Activated CD8-positive, alpha-beta T cell treated with anti-CD3 and anti-CD28 coated beads for 36 hours (primary cell): ENCODE measurements at regions not wholly inside any gene's neighbourhood (a gene's known extent, or its start where the extent isn't known, plus 50 kb on each side); places are given as distances from the start of the nearest gene placed in this dataset.

Experiments
- ATAC-seq: fragments of 200-7000 bp; cut with Tn5 transposase; one replicate; pipeline ENCODE4 v1.10.0; 2021; ENCODE audit warnings: mild to moderate bottlenecking, moderate library complexity
- CTCF ChIA-PET: fragments of 350-600 bp; sonication (Branson Sonifier 250); formaldehyde crosslinking; loops from one replicate; lab custom pipeline; 2021; ENCODE audit warnings: antibody characterized with exemption; lab: Charles Lee
- POLR2A ChIA-PET: fragments of 350-600 bp; sonication (Branson Sonifier 250); formaldehyde crosslinking; loops from one replicate; lab custom pipeline; 2021; ENCODE audit warnings: antibody characterized with exemption; lab: Charles Lee
- DNase-seq: peaks from one replicate; pipeline ENCODE4 v3.0.0-alpha.2; 2020
- H3K27ac Mint-ChIP-seq: one replicate; pipeline ENCODE4 v1.8.0; 2021; ENCODE audit warnings: mild to moderate bottlenecking, mixed read lengths
- H3K27me3 Mint-ChIP-seq: one replicate; pipeline ENCODE4 v1.8.0; 2021; ENCODE audit warnings: mixed read lengths
- H3K36me3 Mint-ChIP-seq: one replicate; pipeline ENCODE4 v1.8.0; 2021; ENCODE audit warnings: low read depth, mixed read lengths
- H3K4me1 Mint-ChIP-seq: one replicate; pipeline ENCODE4 v1.8.0; 2021; ENCODE audit warnings: low read depth, mixed read lengths
- H3K4me3 Mint-ChIP-seq: one replicate; pipeline ENCODE4 v1.8.0; 2021; ENCODE audit warnings: mild to moderate bottlenecking, moderate library complexity, mixed read lengths
- H3K9me3 Mint-ChIP-seq: one replicate; pipeline ENCODE4 v1.8.0; 2021; ENCODE audit warnings: mixed read lengths
- CTCF ChIP-seq: fragments of 200-600 bp; IDR thresholded peaks from one replicate; pipeline ENCODE4 v1.8.0; 2022; ENCODE audit warnings: antibody characterized with exemption, mild to moderate bottlenecking
- intact Hi-C: fragments of 100-400 bp; cut with micrococcal nuclease; formaldehyde crosslinking; loops from one replicate; pipeline ENCODE4 v1.10.0; 2022

- peaks cover 49% of the 10 kb centered on the region for H3K27me3 Mint-ChIP-seq
- H3K9me3 Mint-ChIP-seq = no peaks in the 10 kb centered on the region
- no peak overlapping the region for H3K27ac Mint-ChIP-seq
- no peaks in the 10 kb centered on the region for H3K36me3 Mint-ChIP-seq
- ATAC-seq (no peak), DNase-seq (no peak)
- TF ChIP-seq CTCF = no peak
- H3K4me3 Mint-ChIP-seq = no peak overlapping the region
- intact Hi-C loops = no loop called here
- ChIA-PET POLR2A (no interaction called here), CTCF (interaction anchor here (1.2 kb wide), 1 partner anchor 29 kb away, joined by 3 read pairs; no protein-coding TSS in a partner anchor)
- H3K4me1 Mint-ChIP-seq = peaks cover 20% of the 10 kb centered on the region
Observed at GRCh38 chr1:89460325-89460724, 64.3 kb upstream of the LRRC8B start.

GRCh38 chr1:89462250-89462649 lies 62.4 kb upstream of the LRRC8B start:
- H3K36me3 Mint-ChIP-seq = no peaks in the 10 kb centered on the region
- ATAC-seq (no peak), DNase-seq (no peak)
- ChIA-PET POLR2A (no interaction called here), CTCF (interaction anchor here (1.2 kb wide), 1 partner anchor 463 kb away, joined by 3 read pairs; no protein-coding TSS in a partner anchor)
- no peak overlapping the region for H3K27ac Mint-ChIP-seq
- H3K27me3 Mint-ChIP-seq = peaks cover 55% of the 10 kb centered on the region
- no peaks in the 10 kb centered on the region for H3K9me3 Mint-ChIP-seq
- H3K4me1 Mint-ChIP-seq = peaks cover 30% of the 10 kb centered on the region
- H3K4me3 Mint-ChIP-seq = no peak overlapping the region
- intact Hi-C loops = no loop called here
- no peak for TF ChIP-seq CTCF

GRCh38 chr1:89464008-89464407 lies 60.6 kb upstream of the LRRC8B start:
- no peak for TF ChIP-seq CTCF
- Mint-ChIP-seq H3K36me3 (no peaks in the 10 kb centered on the region), H3K4me1 (peaks cover 30% of the 10 kb centered on the region), H3K4me3 (no peak overlapping the region), H3K27me3 (peaks cover 57% of the 10 kb centered on the region), H3K27ac (no peak overlapping the region), H3K9me3 (no peaks in the 10 kb centered on the region)
- POLR2A ChIA-PET = no interaction called here
- CTCF ChIA-PET = interaction anchor here (1.0 to 6.6 kb wide), 5 partner anchors 19 to 341 kb away, joined by 3 to 53 read pairs (median 4); no protein-coding TSS in a partner anchor
- ATAC-seq = no peak
- DNase-seq = peak; percentile 55
- intact Hi-C loops = no loop called here

- intact Hi-C loops = no loop called here
- no peak overlapping the region for H3K4me3 Mint-ChIP-seq
- no peaks in the 10 kb centered on the region for H3K9me3 Mint-ChIP-seq
- H3K27ac Mint-ChIP-seq = no peak overlapping the region
- POLR2A ChIA-PET = no interaction called here
- H3K27me3 Mint-ChIP-seq = peaks cover 52% of the 10 kb centered on the region
- no peaks in the 10 kb centered on the region for H3K36me3 Mint-ChIP-seq
- ATAC-seq (peak; percentile 89), DNase-seq (peak; percentile 66)
- TF ChIP-seq CTCF = no peak
- peaks cover 30% of the 10 kb centered on the region for H3K4me1 Mint-ChIP-seq
- CTCF ChIA-PET = interaction anchor here (1.0 to 6.6 kb wide), 8 partner anchors 14 to 482 kb away, joined by 3 to 53 read pairs (median 4); no protein-coding TSS in a partner anchor
Observed at GRCh38 chr1:89465201-89465600, 59.4 kb upstream of the LRRC8B start.

GRCh38 chr1:89466307-89466930 lies 58.2 kb upstream of the LRRC8B start:
- Mint-ChIP-seq H3K4me1 (peaks cover 30% of the 10 kb centered on the region), H3K36me3 (no peaks in the 10 kb centered on the region), H3K27ac (no peak overlapping the region), H3K27me3 (peaks cover 42% of the 10 kb centered on the region), H3K9me3 (no peaks in the 10 kb centered on the region), H3K4me3 (no peak overlapping the region)
- ATAC-seq = no peak
- ChIA-PET POLR2A (no interaction called here), CTCF (interaction anchor here (0.6 to 6.6 kb wide), 5 partner anchors 11 to 467 kb away, joined by 3 to 53 read pairs (median 4); no protein-coding TSS in a partner anchor)
- intact Hi-C loops = no loop called here
- TF ChIP-seq CTCF = no peak
- no peak for DNase-seq
